HFFc6 (cell line): ENCODE measurements at regions not wholly inside any gene's neighbourhood (a gene's known extent, or its start where the extent isn't known, plus 50 kb on each side); places are given as distances from the start of the nearest gene placed in this dataset.

Experiments used
- DNase-seq: peaks from one replicate; pipeline ENCODE4 v3.0.0-alpha.2; 2018
- H3K27ac Mint-ChIP-seq: 2 replicates; pipeline ENCODE4 v1.8.0; 2020; ENCODE audit warnings: mild to moderate bottlenecking, mixed read lengths
- H3K27me3 Mint-ChIP-seq: 2 replicates; pipeline ENCODE4 v1.8.0; 2021; ENCODE audit warnings: mild to moderate bottlenecking, moderate library complexity, mixed read lengths; ENCODE audit not compliant: insufficient read depth
- H3K36me3 Mint-ChIP-seq: 2 replicates; pipeline ENCODE4 v1.8.0; 2021; ENCODE audit warnings: low read depth, mixed read lengths
- H3K4me1 Mint-ChIP-seq: 2 replicates; pipeline ENCODE4 v1.8.0; 2020; ENCODE audit warnings: low read depth, mixed read lengths
- H3K4me3 Mint-ChIP-seq: 2 replicates; pipeline ENCODE4 v1.8.0; 2020; ENCODE audit warnings: mild to moderate bottlenecking, moderate library complexity, mixed read lengths
- H3K9me3 Mint-ChIP-seq: 2 replicates; pipeline ENCODE4 v1.8.0; 2020; ENCODE audit warnings: mild to moderate bottlenecking, mixed read lengths
- CTCF ChIP-seq: fragments of 200-600 bp; sonication (generic); IDR thresholded peaks from 2 replicates; pipeline ENCODE4 v1.5.0; 2021; ENCODE audit warnings: antibody characterized with exemption, mild to moderate bottlenecking

GRCh38 chr18:41587976-41588375 is 367.1 kb upstream of the PIK3C3 start:
- no peaks in the 10 kb centered on the region for H3K36me3 Mint-ChIP-seq
- no peak for TF ChIP-seq CTCF
- no peaks in the 10 kb centered on the region for H3K4me1 Mint-ChIP-seq
- H3K27me3 Mint-ChIP-seq, result no peaks in the 10 kb centered on the region; the same call in 1 of the 2 replicates
- DNase-seq, result no peak
- no peak overlapping the region for H3K27ac Mint-ChIP-seq
- no peak overlapping the region for H3K4me3 Mint-ChIP-seq
- peaks cover 6% of the 10 kb centered on the region for H3K9me3 Mint-ChIP-seq

GRCh38 chr18:41585512-41585911 is 369.5 kb upstream of the PIK3C3 start:
- Mint-ChIP-seq H3K36me3 (no peaks in the 10 kb centered on the region), H3K4me3 (no peak overlapping the region), H3K27ac (no peak overlapping the region), H3K4me1 (no peaks in the 10 kb centered on the region), H3K9me3 (peaks cover 6% of the 10 kb centered on the region), H3K27me3 (no peaks in the 10 kb centered on the region; the same call in 1 of the 2 replicates)
- DNase-seq, result no peak
- no peak for TF ChIP-seq CTCF

GRCh38 chr18:41579185-41579584 is 375.8 kb upstream of the PIK3C3 start:
- H3K9me3 Mint-ChIP-seq, result no peaks in the 10 kb centered on the region; the same call in 1 of the 2 replicates
- H3K27ac Mint-ChIP-seq, result no peak overlapping the region
- H3K36me3 Mint-ChIP-seq, result no peaks in the 10 kb centered on the region
- no peak for DNase-seq
- no peaks in the 10 kb centered on the region for H3K27me3 Mint-ChIP-seq
- H3K4me3 Mint-ChIP-seq, result no peak overlapping the region
- H3K4me1 Mint-ChIP-seq, result no peaks in the 10 kb centered on the region
- TF ChIP-seq CTCF, result no peak

- no peak for DNase-seq
- Mint-ChIP-seq H3K27me3 (no peaks in the 10 kb centered on the region), H3K36me3 (no peaks in the 10 kb centered on the region), H3K4me1 (no peaks in the 10 kb centered on the region), H3K9me3 (no peaks in the 10 kb centered on the region; the same call in 1 of the 2 replicates), H3K27ac (no peak overlapping the region), H3K4me3 (no peak overlapping the region)
- no peak for TF ChIP-seq CTCF
Observed at GRCh38 chr18:41577529-41577928, 377.5 kb upstream of the PIK3C3 start.

- TF ChIP-seq CTCF, result no peak
Observed at GRCh38 chr18:41576643-41577042, 378.4 kb upstream of the PIK3C3 start.

GRCh38 chr18:41569867-41570266 is 385.2 kb upstream of the PIK3C3 start:
- no peak for TF ChIP-seq CTCF

More at GRCh38 chr18:41576643-41577042, 378.4 kb upstream of the PIK3C3 start:
- no peak for DNase-seq
- Mint-ChIP-seq H3K4me1 (no peaks in the 10 kb centered on the region), H3K4me3 (no peak overlapping the region), H3K27ac (no peak overlapping the region), H3K9me3 (peaks cover 2% of the 10 kb centered on the region; the same call in 1 of the 2 replicates), H3K36me3 (no peaks in the 10 kb centered on the region), H3K27me3 (no peaks in the 10 kb centered on the region)

More at GRCh38 chr18:41569867-41570266, 385.2 kb upstream of the PIK3C3 start:
- no peak for DNase-seq
- Mint-ChIP-seq H3K27ac (no peak overlapping the region), H3K27me3 (no peaks in the 10 kb centered on the region; the same call in 1 of the 2 replicates), H3K36me3 (no peaks in the 10 kb centered on the region), H3K4me1 (no peaks in the 10 kb centered on the region), H3K4me3 (no peak overlapping the region), H3K9me3 (peaks cover 10% of the 10 kb centered on the region)
